Thyroid gland (tissue), 4 donors: ENCODE measurements at regions not wholly inside any gene's neighbourhood (a gene's known extent, or its start where the extent isn't known, plus 50 kb on each side); places are given as distances from the start of the nearest gene placed in this dataset.

Experiments
- DNase-seq, 2 donors: peaks; one replicate each; pipeline ENCODE4 v3.0.0-alpha.2; 2019
- H3K27ac ChIP-seq, 3 donors: fragments of 200-600 bp; sonication (generic); 1 replicate in 2 of 3; 2 replicates in 1 of 3; pipeline ENCODE4 v1.5.1; 2016 to 2019; ENCODE audit warnings: mild to moderate bottlenecking in 1 of 3, moderate library complexity in 1 of 3
- H3K27me3 ChIP-seq: fragments of 200-600 bp; sonication (generic); one replicate; pipeline ENCODE4 v1.5.1; 2019
- H3K36me3 ChIP-seq, 2 donors: fragments of 200-600 bp; sonication (generic); one replicate each; pipeline ENCODE4 v1.5.1; 2016 to 2019
- H3K4me1 ChIP-seq, 2 donors: fragments of 200-600 bp; sonication (generic); one replicate each; pipeline ENCODE4 v1.5.1; 2017 to 2019
- H3K4me3 ChIP-seq, 3 donors: fragments of 200-600 bp; sonication (generic); replicated peaks in 1 of 3; 1 replicate in 2 of 3; 2 replicates in 1 of 3; pipeline ENCODE4 v1.5.1; 2016; ENCODE audit warnings: mild to moderate bottlenecking in 1 of 3
- H3K9me3 ChIP-seq: fragments of 200-600 bp; sonication (generic); one replicate; pipeline ENCODE4 v1.5.1; 2017
- POLR2A ChIP-seq, 2 donors: fragments of 450-650 bp; IDR thresholded peaks; one replicate each; pipeline ENCODE4 v1.6.1; 2017; ENCODE audit warnings: antibody characterized with exemption in 2 of 2, mild to moderate bottlenecking in 2 of 2, moderate library complexity in 1 of 2
- WGBS, 2 donors: methylation state at CpG; one replicate each; pipeline ENCODE4 v1.1.5; 2017; 5-methylcytosine and 5-hydroxymethylcytosine counted together
- intact Hi-C: fragments of 100-400 bp; cut with DNase I; formaldehyde crosslinking; loops from one replicate; pipeline ENCODE4 v1.15.1; 2023
- TF ChIP-seq, protein P1 (sequence below), 6 experiments: fragments of 200-600 bp in 3 of 6; fragments of 450-650 bp in 3 of 6; sonication (generic) in 3 of 6; IDR thresholded peaks; one replicate each; pipeline ENCODE4 v1.5.1; 2016 to 2019; ENCODE audit warnings: antibody characterized with exemption in 6 of 6, mild to moderate bottlenecking in 2 of 6, inconsistent platforms in 1 of 6, moderate library complexity in 1 of 6

DNA sequence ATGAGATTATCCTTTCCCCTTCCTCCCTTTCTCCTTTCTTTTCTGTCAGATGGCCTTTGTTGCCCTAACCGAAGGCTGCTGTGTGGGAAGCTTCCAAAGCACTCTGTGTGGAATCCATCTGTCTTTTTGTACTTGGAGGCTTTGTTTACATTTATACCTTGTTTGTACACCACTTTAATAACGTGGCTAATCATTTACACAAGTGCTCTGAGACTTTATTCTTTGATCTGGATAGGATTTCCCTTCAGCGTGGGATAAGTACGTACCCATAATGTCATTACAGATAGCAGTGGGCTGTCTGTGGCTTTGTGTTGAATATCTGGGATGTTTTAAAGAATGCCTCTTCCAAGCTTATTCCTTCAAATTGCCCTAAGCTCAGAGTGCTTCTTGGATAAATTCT, 684.7 kb upstream of the SLITRK5 start:
- no peak for DNase-seq
- no peaks in the 10 kb centered on the region for H3K27me3 ChIP-seq
- no peaks in the 10 kb centered on the region for H3K4me1 ChIP-seq
- TF ChIP-seq POLR2A (IDR thresholded peaks at IDR 0.05) = no peak
- TF ChIP-seq, protein P1, sequence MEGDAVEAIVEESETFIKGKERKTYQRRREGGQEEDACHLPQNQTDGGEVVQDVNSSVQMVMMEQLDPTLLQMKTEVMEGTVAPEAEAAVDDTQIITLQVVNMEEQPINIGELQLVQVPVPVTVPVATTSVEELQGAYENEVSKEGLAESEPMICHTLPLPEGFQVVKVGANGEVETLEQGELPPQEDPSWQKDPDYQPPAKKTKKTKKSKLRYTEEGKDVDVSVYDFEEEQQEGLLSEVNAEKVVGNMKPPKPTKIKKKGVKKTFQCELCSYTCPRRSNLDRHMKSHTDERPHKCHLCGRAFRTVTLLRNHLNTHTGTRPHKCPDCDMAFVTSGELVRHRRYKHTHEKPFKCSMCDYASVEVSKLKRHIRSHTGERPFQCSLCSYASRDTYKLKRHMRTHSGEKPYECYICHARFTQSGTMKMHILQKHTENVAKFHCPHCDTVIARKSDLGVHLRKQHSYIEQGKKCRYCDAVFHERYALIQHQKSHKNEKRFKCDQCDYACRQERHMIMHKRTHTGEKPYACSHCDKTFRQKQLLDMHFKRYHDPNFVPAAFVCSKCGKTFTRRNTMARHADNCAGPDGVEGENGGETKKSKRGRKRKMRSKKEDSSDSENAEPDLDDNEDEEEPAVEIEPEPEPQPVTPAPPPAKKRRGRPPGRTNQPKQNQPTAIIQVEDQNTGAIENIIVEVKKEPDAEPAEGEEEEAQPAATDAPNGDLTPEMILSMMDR (IDR thresholded peaks at IDR 0.05) = no peak
- no peaks in the 10 kb centered on the region for H3K36me3 ChIP-seq
- no peak overlapping the region for H3K27ac ChIP-seq
- intact Hi-C loops = no loop called here
- WGBS, 2 donors = 42 to 46% methylated on average over 4 of the region's 4 CpGs
- no peak overlapping the region for H3K4me3 ChIP-seq
- no peaks in the 10 kb centered on the region for H3K9me3 ChIP-seq

DNA sequence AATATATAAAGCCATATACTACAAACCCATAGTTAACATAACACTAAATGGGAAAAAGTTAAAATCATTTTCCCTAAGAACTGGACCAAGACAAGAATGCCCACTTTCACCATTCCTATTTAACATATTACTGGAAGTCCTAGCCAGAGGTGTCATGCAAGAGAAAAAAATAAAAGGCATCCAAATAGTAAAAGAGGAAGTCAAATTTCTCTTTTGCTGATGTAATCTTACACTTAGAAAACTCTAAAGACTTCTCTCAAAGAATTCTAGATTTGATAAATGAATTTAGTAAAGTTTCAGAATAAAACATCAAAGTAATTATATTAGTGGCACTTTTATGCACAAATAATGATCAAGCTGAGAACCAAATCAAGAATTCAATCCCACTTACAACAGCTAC, 678.9 kb upstream of the SLITRK5 start:
- no peaks in the 10 kb centered on the region for H3K4me1 ChIP-seq
- H3K4me3 ChIP-seq = no peak overlapping the region
- no peak for TF ChIP-seq POLR2A (IDR thresholded peaks at IDR 0.05)
- TF ChIP-seq, protein P1 (IDR thresholded peaks at IDR 0.05) = no peak
- H3K27me3 ChIP-seq = no peaks in the 10 kb centered on the region
- no peak for DNase-seq
- no peaks in the 10 kb centered on the region for H3K36me3 ChIP-seq
- intact Hi-C loops = no loop called here
- no peaks in the 10 kb centered on the region for H3K9me3 ChIP-seq
- H3K27ac ChIP-seq = no peak overlapping the region

DNA sequence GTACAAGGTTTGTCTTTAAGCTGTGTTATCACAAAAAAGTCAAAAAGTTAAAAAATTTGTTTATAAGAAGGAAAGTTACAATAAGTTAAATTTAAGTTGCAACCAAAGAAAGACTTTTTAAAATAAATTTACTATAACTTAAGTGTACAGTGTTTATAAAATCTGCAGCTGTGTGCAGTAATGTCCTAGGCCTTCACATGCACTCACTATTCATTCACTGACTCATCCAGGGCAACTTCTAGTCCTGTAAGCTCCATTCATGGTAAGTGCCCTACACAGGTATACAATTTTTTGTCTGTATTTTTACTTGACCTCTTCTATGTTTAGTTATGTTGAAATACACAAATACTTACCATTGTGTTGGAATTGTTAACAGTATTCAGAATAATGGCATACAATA, 667.9 kb upstream of the SLITRK5 start:
- DNase-seq = no peak
- no peaks in the 10 kb centered on the region for H3K36me3 ChIP-seq
- no peaks in the 10 kb centered on the region for H3K4me1 ChIP-seq
- intact Hi-C loops = no loop called here
- H3K9me3 ChIP-seq = no peaks in the 10 kb centered on the region
- TF ChIP-seq POLR2A (IDR thresholded peaks at IDR 0.05) = no peak
- TF ChIP-seq, protein P1 (IDR thresholded peaks at IDR 0.05) = no peak
- no peaks in the 10 kb centered on the region for H3K27me3 ChIP-seq
- no peak overlapping the region for H3K4me3 ChIP-seq
- H3K27ac ChIP-seq = no peak overlapping the region

DNA sequence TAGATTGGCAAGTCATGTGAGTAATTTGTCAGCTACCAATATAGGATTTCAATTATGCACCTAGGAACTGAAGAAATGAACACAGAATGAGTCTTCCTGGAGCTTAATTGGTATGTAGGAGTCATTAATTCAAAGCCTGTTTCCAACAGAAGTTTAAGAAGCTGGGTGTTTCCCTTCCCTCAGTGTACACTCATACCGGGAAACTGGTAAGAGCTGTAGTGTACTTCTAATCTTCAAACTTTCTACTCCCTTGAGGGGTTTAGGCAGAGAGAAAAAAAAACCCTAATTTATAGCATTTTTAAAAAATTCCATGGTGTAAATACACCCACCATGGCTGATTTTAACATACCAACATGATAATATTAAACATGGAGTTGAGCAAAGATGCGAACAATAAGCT, 665.7 kb upstream of the SLITRK5 start:
- Histone ChIP-seq H3K27me3 (no peaks in the 10 kb centered on the region), H3K9me3 (peaks cover 3% of the 10 kb centered on the region), H3K4me1 (no peaks in the 10 kb centered on the region), H3K4me3 (no peak overlapping the region), H3K27ac (no peak overlapping the region), H3K36me3 (no peaks in the 10 kb centered on the region)
- DNase-seq = no peak
- WGBS, 2 donors = 88 to 94% methylated on average over 2 of the region's 2 CpGs
- intact Hi-C loops = no loop called here
- TF ChIP-seq POLR2A (IDR thresholded peaks at IDR 0.05) = no peak
- TF ChIP-seq, protein P1 (IDR thresholded peaks at IDR 0.05) = no peak

DNA sequence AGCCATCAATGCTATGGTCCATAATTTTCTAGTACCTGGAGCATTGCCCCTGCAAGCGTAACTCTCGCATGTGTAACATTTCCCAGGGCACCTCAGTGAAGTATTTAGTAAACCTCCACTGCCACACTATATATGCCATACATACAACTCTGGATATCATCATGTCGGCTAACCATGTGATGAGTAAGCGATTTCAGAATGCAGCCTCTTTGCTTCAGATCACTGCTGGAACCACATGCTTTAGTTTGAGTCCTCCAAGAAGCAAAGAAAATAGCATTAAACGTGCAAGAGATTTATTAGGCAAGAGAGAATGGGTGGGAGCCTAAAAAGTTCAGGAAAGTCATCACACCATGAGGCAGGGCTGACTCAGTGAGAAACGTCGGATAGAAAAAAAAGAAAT, 635.6 kb upstream of the SLITRK5 start:
- H3K4me1 ChIP-seq = no peaks in the 10 kb centered on the region
- no peaks in the 10 kb centered on the region for H3K27me3 ChIP-seq
- WGBS, 2 donors = 87% methylated on average over 7 of the region's 7 CpGs
- no peak overlapping the region for H3K27ac ChIP-seq
- H3K4me3 ChIP-seq = no peak overlapping the region
- DNase-seq = no peak
- H3K36me3 ChIP-seq = no peaks in the 10 kb centered on the region
- TF ChIP-seq, protein P1 (IDR thresholded peaks at IDR 0.05) = no peak
- TF ChIP-seq POLR2A (IDR thresholded peaks at IDR 0.05) = no peak
- no peaks in the 10 kb centered on the region for H3K9me3 ChIP-seq
- intact Hi-C loops = no loop called here
